Hepatic stellate cell (primary cell): ENCODE measurements at regions not wholly inside any gene's neighbourhood (a gene's known extent, or its start where the extent isn't known, plus 50 kb on each side); places are given as distances from the start of the nearest gene placed in this dataset.
"Not testable (repeated sequence)": the region's sequence is repeated elsewhere in the genome, so short reads cannot be mapped to it uniquely, and the experiment has no call there.

Experiments
- DNase-seq: peaks from one replicate; pipeline ENCODE4 v3.0.0; 2011; ENCODE audit warnings: low spot score

- not testable (repeated sequence) for DNase-seq
Observed at GRCh38 chr5:21315376-21315775, 1327.4 kb upstream of the CDH18 start.

DNA sequence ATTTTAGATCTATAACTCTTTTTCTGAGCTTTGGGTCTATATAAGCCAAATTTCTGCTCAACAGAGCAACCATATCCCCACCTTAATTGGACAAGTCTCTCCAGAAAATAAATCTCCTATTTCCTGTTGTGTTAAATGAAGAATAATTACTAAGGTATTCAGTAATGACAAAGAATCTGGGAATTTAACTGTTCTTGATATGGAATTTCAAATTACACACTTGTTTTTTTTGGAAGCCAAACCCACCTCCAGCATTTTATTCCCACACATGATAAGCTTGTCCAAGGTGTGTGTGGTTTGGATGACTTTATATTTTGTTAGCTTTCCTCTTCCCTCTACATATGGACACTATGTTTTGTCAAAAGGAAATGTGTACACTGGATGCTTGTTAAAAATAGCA is 1313.2 kb upstream of the CDH18 start:
- DNase-seq, result not testable (repeated sequence)

DNA sequence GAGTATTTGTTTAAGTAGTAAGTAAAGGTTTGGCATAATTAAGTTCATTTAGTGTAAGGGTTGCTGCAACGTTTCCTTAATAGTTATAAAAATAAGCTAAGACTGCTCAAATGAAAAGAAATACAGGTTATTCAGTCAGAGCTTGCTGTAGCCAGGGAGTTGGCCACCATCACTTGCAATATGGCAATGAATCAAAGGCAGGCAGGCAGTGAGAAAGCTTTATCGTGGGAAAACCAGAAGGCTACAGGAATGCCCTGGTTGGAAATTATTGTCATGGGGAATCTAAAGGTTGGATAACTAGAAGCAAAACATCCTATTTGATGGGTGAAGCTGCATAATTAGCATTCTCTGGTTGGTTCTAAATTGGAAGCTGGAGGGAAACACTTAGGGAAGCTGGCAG is 1286.4 kb upstream of the CDH18 start:
- not testable (repeated sequence) for DNase-seq

DNA sequence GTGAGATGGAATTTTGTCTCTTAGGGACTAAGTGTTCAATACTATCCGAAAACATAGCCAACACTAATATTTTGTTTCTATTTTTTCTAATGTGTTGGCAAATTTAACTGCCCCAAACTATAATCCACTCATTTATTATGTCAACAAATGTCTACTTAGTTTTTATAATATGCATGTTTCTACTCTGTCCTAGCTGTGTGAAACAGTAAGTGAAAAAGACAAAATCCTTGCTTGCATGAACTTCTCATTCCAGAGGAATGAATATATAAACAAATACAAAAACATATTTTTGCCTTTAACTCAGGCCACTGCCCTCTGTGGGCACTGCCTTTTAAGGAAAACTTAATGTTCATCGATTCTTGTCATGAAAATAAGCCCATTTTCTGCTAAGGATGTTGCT is 1275.4 kb upstream of the CDH18 start:
- DNase-seq, result no peak

GRCh38 chr5:21254161-21254560 is 1266.2 kb upstream of the CDH18 start:
- no peak for DNase-seq

DNA sequence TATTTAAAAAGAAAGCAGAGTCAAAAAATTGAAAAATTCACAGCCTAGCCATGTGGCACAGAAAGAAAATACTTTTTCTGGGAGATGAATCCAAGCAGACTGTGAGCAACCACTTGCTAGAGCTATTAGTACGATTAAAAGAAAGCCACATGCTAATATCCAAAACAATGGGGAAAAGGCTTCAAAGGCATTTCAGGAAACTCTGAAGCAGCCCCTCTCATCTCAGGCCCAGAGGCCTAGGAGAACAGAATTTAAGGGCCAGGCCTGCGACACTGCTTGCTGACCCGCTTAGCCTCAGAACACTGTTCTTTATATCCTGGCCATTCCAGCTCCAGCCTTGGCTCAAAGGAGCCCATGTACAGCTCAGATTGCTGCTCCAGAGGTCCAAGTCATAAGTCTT is 1257.0 kb upstream of the CDH18 start:
- no peak for DNase-seq

- no peak for DNase-seq
Observed at GRCh38 chr5:21238786-21239185, 1250.8 kb upstream of the CDH18 start.

DNA sequence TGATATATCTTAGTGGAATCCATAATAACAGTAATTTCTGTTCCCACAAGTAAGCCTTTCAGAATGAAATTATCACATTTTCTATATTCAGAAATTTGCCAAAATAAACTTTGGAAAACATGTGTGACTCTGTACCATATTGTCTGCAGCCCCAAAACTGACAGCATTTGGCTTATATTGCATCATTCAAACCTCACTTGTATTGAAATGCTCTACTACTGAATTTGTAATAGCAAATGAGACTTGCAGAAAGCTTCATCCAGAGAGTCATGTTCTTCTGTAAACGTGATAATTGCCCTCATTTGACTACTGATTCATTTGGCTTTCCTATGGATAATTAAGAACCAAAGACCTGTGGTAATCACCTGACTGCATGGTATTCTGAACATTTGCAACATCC is 1249.5 kb upstream of the CDH18 start:
- DNase-seq, result no peak

GRCh38 chr5:21236971-21237427 is 1249.0 kb upstream of the CDH18 start:
- no peak for DNase-seq

DNA sequence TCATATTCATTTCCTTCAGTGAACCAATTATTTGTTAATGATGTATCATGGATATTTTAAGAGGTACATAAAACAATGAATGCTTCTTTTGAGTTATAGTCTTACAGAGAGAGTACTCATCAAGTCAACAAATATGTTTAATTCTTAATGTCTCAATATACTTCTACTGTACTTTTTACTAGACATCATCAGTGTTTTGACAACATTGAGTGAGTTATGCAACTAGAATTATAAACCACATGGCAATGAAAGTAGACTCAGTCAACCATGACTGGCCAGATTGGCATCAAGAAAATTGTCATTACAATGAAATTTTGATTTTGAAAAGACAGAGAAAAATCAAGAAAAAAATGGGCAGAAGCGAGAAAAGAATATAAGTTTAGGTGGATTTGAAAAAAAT is 1248.1 kb upstream of the CDH18 start:
- no peak for DNase-seq

DNA sequence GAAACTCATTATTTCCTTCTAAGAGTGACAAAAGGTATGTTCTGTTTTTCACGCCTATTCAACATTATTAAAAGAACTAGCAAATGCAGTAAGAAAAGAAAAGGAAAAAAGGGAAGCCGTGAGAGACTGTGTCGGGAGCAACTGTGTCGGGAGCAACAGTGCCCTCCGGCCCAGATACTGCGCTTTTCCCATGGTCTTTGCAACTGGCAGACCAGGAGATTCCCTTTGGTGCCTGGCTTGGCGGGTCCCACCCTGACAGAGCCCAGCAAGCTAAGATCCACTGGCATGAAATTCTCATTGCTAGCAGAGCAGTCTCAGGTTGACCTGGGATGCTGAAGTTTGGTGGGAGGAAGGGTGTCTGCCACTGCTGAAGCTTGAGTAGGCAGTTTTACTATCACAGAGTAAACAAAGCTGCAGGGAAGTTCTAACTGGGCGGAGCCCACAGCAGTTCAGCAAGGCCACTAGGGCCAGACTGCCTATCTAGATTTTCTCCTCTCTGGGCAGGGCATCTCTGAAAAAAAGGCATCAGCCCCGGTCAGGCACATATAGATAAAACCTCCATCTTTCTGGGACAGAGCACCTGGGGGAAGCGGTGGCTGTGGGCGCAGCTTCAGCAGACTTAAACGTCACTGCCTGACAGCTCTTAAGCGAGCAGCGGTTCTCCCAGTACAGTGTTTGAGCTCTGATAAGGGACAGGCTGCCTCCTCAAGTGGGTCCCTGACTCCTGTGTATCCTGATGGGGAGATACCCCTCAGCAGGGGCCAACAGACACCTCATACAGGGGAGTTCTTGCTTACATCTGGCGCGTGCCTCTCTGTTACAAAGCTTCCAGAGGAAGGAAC is 1237.4 kb upstream of the CDH18 start:
- no peak for DNase-seq

DNA sequence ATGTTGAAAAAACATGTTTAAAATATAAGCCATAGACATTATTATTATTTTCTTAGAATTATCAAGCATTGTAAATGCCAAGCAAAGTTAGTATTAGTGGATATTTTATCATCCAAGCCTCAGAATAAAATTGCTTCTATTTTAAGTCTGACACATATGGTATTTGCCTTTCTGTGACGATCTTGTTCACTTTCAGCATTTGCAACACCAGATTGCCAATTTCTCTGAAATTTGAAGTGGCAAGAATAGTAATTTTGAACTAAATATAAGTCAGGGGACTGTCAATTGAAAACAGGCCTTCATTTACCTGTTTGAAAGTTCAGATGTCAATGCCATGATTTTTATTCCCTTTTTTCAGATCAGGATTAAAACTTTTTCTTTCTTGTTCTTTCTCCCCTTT is 1233.6 kb upstream of the CDH18 start:
- DNase-seq, result no peak

DNA sequence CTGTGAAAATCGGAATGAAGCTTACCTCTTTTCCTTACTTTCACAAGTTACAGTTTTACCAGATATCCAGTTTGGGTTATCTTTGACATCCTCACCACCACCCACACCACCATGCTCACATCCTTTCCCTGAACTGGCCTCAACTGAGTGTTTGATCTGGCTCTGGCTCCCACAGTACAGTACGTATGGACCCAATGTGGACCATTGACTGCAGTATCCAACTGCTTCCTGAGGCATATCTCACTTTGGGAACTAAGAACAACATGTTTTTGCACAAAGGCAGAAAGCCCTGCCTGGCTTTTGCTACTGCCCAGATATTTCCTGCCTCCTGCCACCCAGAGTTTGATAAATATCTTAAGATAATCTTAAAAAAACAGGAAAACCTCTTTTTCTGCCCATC is 1232.0 kb upstream of the CDH18 start:
- DNase-seq, result no peak

GRCh38 chr5:21219251-21219650 is 1231.3 kb upstream of the CDH18 start:
- DNase-seq, result no peak

GRCh38 chr5:21212026-21212425 is 1224.0 kb upstream of the CDH18 start:
- DNase-seq, result no peak

GRCh38 chr5:21209409-21209808 is 1221.4 kb upstream of the CDH18 start:
- DNase-seq, result no peak

DNA sequence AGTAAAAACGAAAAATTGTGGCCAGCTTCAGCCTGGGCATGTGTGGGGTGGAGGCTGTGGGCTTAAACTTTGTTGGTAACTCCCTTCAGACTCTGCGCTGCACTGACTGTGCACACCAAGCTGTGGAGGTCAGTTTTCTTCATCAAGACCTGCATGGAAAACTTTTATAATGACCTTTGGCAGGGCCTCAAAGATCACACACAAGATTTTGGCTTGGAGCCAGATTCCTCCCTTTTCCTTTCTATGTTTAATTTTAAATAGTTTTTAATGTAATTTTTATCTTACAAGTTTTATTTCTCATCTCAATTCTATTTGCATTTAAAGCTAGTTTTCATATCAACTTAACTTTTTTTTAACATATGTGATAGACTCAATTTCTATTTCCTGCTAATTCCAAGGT is 1211.1 kb upstream of the CDH18 start:
- no peak for DNase-seq

DNA sequence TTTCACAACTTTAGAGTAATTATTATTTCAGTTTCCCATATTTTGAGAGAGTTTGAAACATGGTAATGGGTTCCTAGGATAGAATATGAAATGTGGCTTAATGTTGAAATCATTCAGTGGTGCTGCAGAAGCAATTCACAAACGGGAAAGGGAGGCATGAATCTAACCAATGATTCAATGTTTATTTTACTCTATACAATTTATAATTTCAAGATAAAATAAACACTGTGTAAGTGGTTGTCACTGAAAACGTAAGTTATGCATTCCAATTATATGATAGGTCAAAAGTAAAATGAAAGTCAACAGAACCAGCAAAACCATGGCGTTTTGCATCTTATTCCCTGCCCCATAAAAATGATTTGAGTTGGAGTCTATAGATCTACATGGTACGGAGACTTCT is 1207.1 kb upstream of the CDH18 start:
- no peak for DNase-seq

- no peak for DNase-seq
Observed at GRCh38 chr5:21185536-21185935, 1197.5 kb upstream of the CDH18 start.

DNA sequence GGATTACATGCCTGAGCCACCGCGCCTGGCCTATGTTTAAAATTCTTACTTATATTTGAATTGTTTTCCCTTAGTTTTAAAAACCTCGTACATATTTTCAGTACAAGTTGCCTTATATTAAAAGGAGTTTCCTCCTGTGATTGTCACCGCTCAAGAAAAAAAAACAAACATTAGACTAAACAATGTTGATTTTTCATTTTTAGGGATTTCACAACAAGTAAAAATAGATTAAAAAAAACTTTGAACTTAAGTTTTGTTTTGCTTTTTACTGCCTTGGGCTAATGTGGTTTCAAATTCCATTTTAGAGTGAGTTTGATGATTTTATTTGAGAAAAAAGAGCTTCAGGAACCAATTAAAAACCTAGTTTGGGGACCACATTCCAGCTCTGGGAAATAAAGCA is 1196.6 kb upstream of the CDH18 start:
- DNase-seq, result no peak

DNA sequence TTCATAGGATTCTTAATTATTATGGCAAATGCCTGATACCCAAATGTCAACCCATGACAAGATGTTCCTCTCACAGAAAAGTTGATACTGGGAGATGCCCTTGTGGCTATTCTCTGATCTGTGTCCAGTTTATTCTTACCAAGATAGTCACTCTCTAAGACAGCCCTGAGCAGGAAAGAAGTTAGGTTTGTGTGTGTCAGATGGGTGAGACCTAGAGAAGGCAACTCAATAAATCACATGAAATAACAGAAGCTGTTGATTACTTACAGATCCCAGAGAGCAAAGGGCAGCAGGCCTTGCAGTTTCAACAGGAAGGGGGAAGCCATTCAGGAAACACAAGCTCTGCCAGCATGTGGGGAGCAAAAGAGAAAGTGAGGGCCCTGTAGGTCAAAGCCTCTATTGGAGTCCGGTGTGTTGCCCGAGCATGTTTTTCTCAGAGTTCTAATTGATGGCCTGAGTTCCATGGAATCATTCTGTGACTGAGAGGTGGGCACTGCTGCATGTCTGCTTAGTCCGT is 1193.7 kb upstream of the CDH18 start:
- no peak for DNase-seq

DNA sequence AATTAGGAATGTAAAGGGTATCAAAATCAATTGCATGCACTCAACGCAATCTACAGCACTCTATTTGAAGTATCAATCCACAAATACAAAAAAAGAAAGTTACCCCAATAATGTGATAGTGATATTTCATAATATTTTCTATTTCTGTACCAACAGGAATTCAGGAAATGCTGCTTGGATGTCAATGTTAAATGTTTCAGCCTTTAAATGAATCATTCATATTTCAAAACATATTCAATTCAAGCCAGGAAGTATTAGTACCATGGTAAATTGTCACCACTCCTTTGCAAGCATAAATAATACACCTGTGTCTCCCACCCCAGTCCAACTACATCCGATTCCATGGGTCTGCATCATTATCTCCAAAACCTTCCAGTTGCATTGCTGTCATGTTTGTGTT is 1185.5 kb upstream of the CDH18 start:
- no peak for DNase-seq

GRCh38 chr5:21173036-21173435 is 1185.0 kb upstream of the CDH18 start:
- DNase-seq, result no peak

GRCh38 chr5:21171038-21171437 is 1183.0 kb upstream of the CDH18 start:
- DNase-seq, result no peak
